HepG2 (cell line): ENCODE measurements at regions not wholly inside any gene's neighbourhood (a gene's known extent, or its start where the extent isn't known, plus 50 kb on each side); places are given as distances from the start of the nearest gene placed in this dataset.

Experiments
- ATAC-seq: fragments of 200-7000 bp; cut with Tn5 transposase; 3 replicates; pipeline ENCODE4 v1.9.1; 2020; ENCODE audit warnings: mild to moderate bottlenecking, moderate library complexity
- BruUV-seq: library from RNA; stranded (reverse); fragments of 400-500 nt; replicated peaks from 2 replicates; lab custom pipeline; 2021; lab: Mats Ljungman, UMichigan
- CTCF ChIA-PET: fragments of 300-600 bp; formaldehyde crosslinking; extraction: SDS; loops from one replicate; lab custom pipeline; 2021; ENCODE audit warnings: low total read pairs, inconsistent platforms, low intra/inter-chr PET ratio; lab: Yijun Ruan, JAX
- POLR2A ChIA-PET: fragments of 350-600 bp; sonication (Branson Sonifier 250); formaldehyde crosslinking; loops from one replicate; lab custom pipeline; 2020; ENCODE audit warnings: antibody characterized with exemption, inconsistent platforms; lab: Yijun Ruan, JAX
- DNase-seq: peaks from one replicate; pipeline ENCODE4 v3.0.0-alpha.2; 2015; ENCODE audit warnings: low spot score
- FAIRE-seq: peaks from 3 replicates; lab custom pipeline; 2011; peaks lifted over from hg19 to GRCh38; lab: Jason Lieb, UNC
- H2AFZ ChIP-seq: one replicate; pipeline ENCODE4 v1.6.1; 2011; ENCODE audit warnings: low read length, inconsistent platforms
- H3K27ac ChIP-seq: fragments of 300-600 bp; 3 replicates; pipeline ENCODE4 v1.8.0; 2011; ENCODE audit warnings: mixed run types, mild to moderate bottlenecking, mixed read lengths, low read length, inconsistent platforms; ENCODE audit not compliant: insufficient read depth; ENCODE audit errors: extremely low read length
- H3K27me3 ChIP-seq, 2 experiments: fragments of 200-600 bp in 1 of 2; 2 replicates in 1 of 2; 3 replicates in 1 of 2; pipeline versions ENCODE4 v1.6.0 to v1.8.0; 2011; ENCODE audit warnings: low read length in 2 of 2, mild to moderate bottlenecking in 2 of 2, moderate library complexity in 2 of 2, inconsistent platforms in 1 of 2; ENCODE audit not compliant: insufficient read depth in 2 of 2, control insufficient read depth in 1 of 2
- H3K36me3 ChIP-seq, 2 experiments: fragments of 200-600 bp in 1 of 2; replicated peaks in 1 of 2; 2 replicates in 1 of 2; 3 replicates in 1 of 2; pipeline versions ENCODE4 v1.5.1 to v1.8.0; 2011; ENCODE audit warnings: low read length in 2 of 2, inconsistent platforms in 1 of 2; ENCODE audit not compliant: insufficient read depth in 2 of 2, control insufficient read depth in 1 of 2
- H3K4me1 ChIP-seq: 2 replicates; pipeline ENCODE4 v1.5.1; 2012; ENCODE audit warnings: low read length, inconsistent platforms; ENCODE audit not compliant: insufficient read depth
- H3K4me2 ChIP-seq: 2 replicates; pipeline ENCODE4 v1.6.0; 2011; ENCODE audit warnings: low read depth, low read length, inconsistent platforms
- H3K4me3 ChIP-seq, 3 experiments: fragments of 200-600 bp in 1 of 3; sonication (generic), shearing (Covaris generic) in 1 of 3; replicated peaks in 1 of 3; 2 replicates each; pipeline ENCODE4 v1.5.1; 2011 to 2016; ENCODE audit warnings: low read length in 3 of 3, inconsistent platforms in 2 of 3, low read depth in 2 of 3, mild to moderate bottlenecking in 2 of 3, control low read depth in 1 of 3, mixed read lengths in 1 of 3; ENCODE audit not compliant: insufficient read depth in 1 of 3
- H3K79me2 ChIP-seq: one replicate; pipeline ENCODE4 v1.6.1; 2011; ENCODE audit warnings: low read length, inconsistent platforms; ENCODE audit not compliant: insufficient read depth
- H3K9ac ChIP-seq: 2 replicates; pipeline ENCODE4 v1.6.0; 2011; ENCODE audit warnings: mild to moderate bottlenecking, low read depth, low read length, inconsistent platforms; ENCODE audit not compliant: insufficient read depth
- H3K9me3 ChIP-seq: 2 replicates; pipeline ENCODE4 v1.5.1; 2012; ENCODE audit warnings: mild to moderate bottlenecking, low read length
- H4K20me1 ChIP-seq: 2 replicates; pipeline ENCODE4 v1.6.0; 2011; ENCODE audit warnings: inconsistent platforms, mild to moderate bottlenecking, low read length, moderate library complexity; ENCODE audit not compliant: insufficient read depth
- E2F1 ChIP-seq: sonication (generic); formaldehyde crosslinking; IDR thresholded peaks from 2 replicates; pipeline ENCODE4 v1.5.0; 2020; ENCODE audit warnings: missing genetic modification reagents
- HDAC1 ChIP-seq: sonication (generic); formaldehyde crosslinking; IDR thresholded peaks from 2 replicates; pipeline ENCODE4 v1.5.1; 2020; ENCODE audit warnings: mild to moderate bottlenecking, missing genetic modification reagents
- HMG20B ChIP-seq: conservative IDR thresholded peaks from 2 replicates; pipeline ENCODE4 v1.6.1; 2016; ENCODE audit warnings: missing genetic modification reagents, missing compliant biosample characterization
- HMGXB4 ChIP-seq, 2 experiments: sonication (generic) in 1 of 2; formaldehyde crosslinking in 1 of 2; IDR thresholded peaks; 2 replicates each; pipeline versions ENCODE4 v1.4.0 to v1.6.1; 2018 to 2020; ENCODE audit warnings: missing genetic modification reagents in 2 of 2, borderline replicate concordance in 1 of 2, low read depth in 1 of 2, mild to moderate bottlenecking in 1 of 2, missing biosample characterization in 1 of 2
- MAZ ChIP-seq, 2 experiments: sonication (generic) in 1 of 2; formaldehyde crosslinking in 1 of 2; IDR thresholded peaks; 2 replicates each; pipeline versions ENCODE4 v1.5.0 to v1.6.1; 2012 to 2020; ENCODE audit warnings: low read depth in 2 of 2, mild to moderate bottlenecking in 2 of 2, borderline replicate concordance in 1 of 2, improper control_type of control experiment in 1 of 2, low read length in 1 of 2, missing genetic modification reagents in 1 of 2, moderate library complexity in 1 of 2
- SOX13 ChIP-seq, 3 experiments: fragments of 450-650 bp in 1 of 3; sonication (generic) in 1 of 3; formaldehyde crosslinking in 1 of 3; IDR thresholded peaks in 2 of 3; conservative IDR thresholded peaks in 1 of 3; 2 replicates each; pipeline versions ENCODE4 v1.5.0 to v1.6.1; 2016 to 2020; ENCODE audit warnings: antibody characterized with exemption in 1 of 3, mild to moderate bottlenecking in 1 of 3, missing compliant biosample characterization in 1 of 3, missing genetic modification reagents in 1 of 3, moderate library complexity in 1 of 3
- ZFP36L2 ChIP-seq: sonication (generic); formaldehyde crosslinking; IDR thresholded peaks from 2 replicates; pipeline ENCODE4 v1.4.0; 2020; ENCODE audit warnings: missing genetic modification reagents
- ZNF235 ChIP-seq: sonication (generic); formaldehyde crosslinking; IDR thresholded peaks from 2 replicates; pipeline ENCODE4 v1.8.1; 2023; ENCODE audit warnings: mild to moderate bottlenecking, missing genetic modification reagents, borderline replicate concordance
- ZNF317 ChIP-seq: sonication (generic); formaldehyde crosslinking; IDR thresholded peaks from 2 replicates; pipeline ENCODE4 v1.5.0; 2020; ENCODE audit warnings: mild to moderate bottlenecking, missing genetic modification reagents
- ZNF83 ChIP-seq: sonication (generic); formaldehyde crosslinking; IDR thresholded peaks from 2 replicates; pipeline ENCODE4 v1.4.0; 2020; ENCODE audit warnings: missing genetic modification reagents, mild to moderate bottlenecking, borderline replicate concordance
- WGBS: methylation state at CpG from one replicate; pipeline ENCODE4 v1.1.6; 2017; ENCODE audit warnings: low lambda C conversion rate; 5-methylcytosine and 5-hydroxymethylcytosine counted together
- in situ Hi-C: cut with HindIII; loops from 2 replicates; pipeline ENCODE4 v1.10.0; 2017; ENCODE audit warnings: low pct_unique_long_range_greater_than_20kb; ENCODE audit not compliant: extremely low pct_ligation_motif_present
- intact Hi-C: fragments of 100-400 bp; cut with micrococcal nuclease; formaldehyde crosslinking; loops from one replicate; pipeline ENCODE4 v1.10.0; 2022; ENCODE audit not compliant: unreplicated experiment

GRCh38 chr1:103344930-103345329 lies 180.6 kb upstream of the RNPC3 start:
- peaks cover 11% of the 10 kb centered on the region for H3K9me3 ChIP-seq
- no peaks in the 10 kb centered on the region for H4K20me1 ChIP-seq
- no peak for DNase-seq
- no peaks in the 10 kb centered on the region for H3K79me2 ChIP-seq
- 40% methylated on average over 3 of the region's 3 CpGs for WGBS
- H3K4me1 ChIP-seq: no peaks in the 10 kb centered on the region
- no peak for ATAC-seq
- H3K4me3 ChIP-seq: no peak overlapping the region
- H3K27me3 ChIP-seq: no peaks in the 10 kb centered on the region
- in situ Hi-C loops: no loop called here
- POLR2A ChIA-PET: no interaction called here
- H3K4me2 ChIP-seq: no peak overlapping the region
- no peaks in the 10 kb centered on the region for H3K36me3 ChIP-seq
- H2AFZ ChIP-seq: no peak overlapping the region
- no peak overlapping the region for H3K27ac ChIP-seq
- TF ChIP-seq HMG20B (CRISPR knock-in tag) (no peak), ZNF317 (CRISPR knock-in tag) (no peak), ZNF235 (CRISPR knock-in tag) (no peak), E2F1 (no peak), MAZ (IDR thresholded peaks at IDR 0.05; ENCODE audit: borderline replicate concordance, low read depth, low read length) (no peak), MAZ (CRISPR knock-in tag; IDR thresholded peaks at IDR 0.05; ENCODE audit: low read depth) (no peak), ZNF83 (CRISPR knock-in tag) (no peak), HDAC1 (CRISPR knock-in tag) (no peak)
- H3K9ac ChIP-seq: no peak overlapping the region
- no TSS peak for BruUV-seq
- FAIRE-seq: no peak
- CTCF ChIA-PET: no interaction called here
- intact Hi-C loops: no loop called here

- WGBS: 1% methylated on average over 2 of the region's 2 CpGs
- no peaks in the 10 kb centered on the region for H3K79me2 ChIP-seq
- FAIRE-seq (no peak), ATAC-seq (no peak)
- H2AFZ ChIP-seq: no peak overlapping the region
- CTCF ChIA-PET: no interaction called here
- H3K27me3 ChIP-seq: no peaks in the 10 kb centered on the region; a peak in 1 of 5 replicates
- no peak overlapping the region for H3K9ac ChIP-seq
- no peaks in the 10 kb centered on the region for H3K4me1 ChIP-seq
- no peak overlapping the region for H3K27ac ChIP-seq
- TF ChIP-seq HMGXB4 (CRISPR knock-in tag; IDR thresholded peaks at IDR 0.05; ENCODE audit: borderline replicate concordance in 1 of 2, low read depth in 1 of 2) (no peak), SOX13 (IDR thresholded peaks at IDR 0.05) (no peak), SOX13 (CRISPR knock-in tag; conservative IDR thresholded peaks at IDR 0.05 in 1 of 2, IDR thresholded peaks at IDR 0.05 in 1 of 2) (no peak), ZFP36L2 (no peak)
- TF ChIP-seq, all 625 proteins: peak for 0
- Histone ChIP-seq H3K9me3 (peaks cover 11% of the 10 kb centered on the region), H3K36me3 (no peaks in the 10 kb centered on the region), H3K4me2 (no peak overlapping the region), H4K20me1 (no peaks in the 10 kb centered on the region), H3K4me3 (no peak overlapping the region)
- intact Hi-C loops (no loop called here), in situ Hi-C loops (no loop called here)
- POLR2A ChIA-PET: no interaction called here
- DNase-seq: no peak
- BruUV-seq: no TSS peak
Observed at GRCh38 chr1:103341377-103341880, 184.1 kb upstream of the RNPC3 start.
